HG03378 (cell line): ENCODE measurements at regions not wholly inside any gene's neighbourhood (a gene's known extent, or its start where the extent isn't known, plus 50 kb on each side); places are given as distances from the start of the nearest gene placed in this dataset.
A peak's percentile ranks its signal among the peaks of the same experiment; 100 is the strongest.

Experiments
- ATAC-seq: cut with Tn5 transposase; IDR thresholded peaks from one replicate; pipeline ENCODE4 v1.9.1; 2021; ENCODE audit warnings: mild to moderate bottlenecking, moderate library complexity; ENCODE audit not compliant: unreplicated experiment

GRCh38 chr2:19846567-19846966 is 55.2 kb downstream of the TTC32 start:
- ATAC-seq = no peak

DNA sequence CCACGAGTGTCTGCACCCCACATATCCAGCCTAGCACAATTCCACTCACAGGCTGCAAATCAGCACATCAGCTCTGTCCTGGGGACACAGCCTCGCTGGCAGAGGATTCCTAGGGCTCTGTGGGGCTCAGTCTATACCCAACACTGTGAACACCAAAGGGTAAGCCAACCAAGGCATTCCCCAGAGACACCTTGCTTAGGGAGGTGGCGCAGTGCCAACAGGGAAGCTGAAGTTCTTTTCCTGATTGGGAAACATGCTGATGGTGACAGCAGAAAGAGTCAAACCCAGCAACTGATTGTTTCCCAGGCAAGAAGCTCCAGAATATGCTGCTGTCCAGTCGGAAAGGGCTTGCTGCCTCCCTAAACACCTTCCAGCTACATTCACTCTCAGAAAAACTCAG is 55.8 kb downstream of the TTC32 start:
- no peak for ATAC-seq

- no peak for ATAC-seq
Measured at GRCh38 chr2:19845323-19845920, 56.4 kb downstream of the TTC32 start.

- ATAC-seq = no peak
Measured at GRCh38 chr2:19844750-19845149, 57.0 kb downstream of the TTC32 start.

DNA sequence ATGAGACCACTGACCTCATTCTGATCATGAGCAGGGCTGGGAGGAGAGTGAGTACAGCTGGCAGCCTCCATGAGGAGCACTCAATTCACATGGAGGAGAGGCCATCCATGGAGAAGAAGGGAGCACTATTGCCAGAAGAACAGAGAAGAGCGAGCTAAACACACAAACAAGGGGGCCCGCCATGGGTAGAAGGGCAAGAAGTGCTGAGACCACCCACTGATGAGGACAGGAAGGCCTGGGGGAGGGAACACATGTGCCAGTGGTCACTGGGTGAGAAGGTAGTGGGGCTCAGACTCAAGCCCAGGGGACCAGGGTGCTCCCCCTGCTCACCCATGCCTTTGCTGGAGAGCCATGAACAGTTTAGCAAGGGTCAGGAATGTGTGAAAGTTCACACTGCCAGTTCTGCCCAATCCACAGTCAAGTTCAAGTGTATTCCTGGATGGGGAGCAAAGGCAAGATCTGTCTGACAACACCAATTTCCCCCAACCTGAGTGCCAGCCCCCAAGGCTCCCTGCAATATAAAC is 57.7 kb downstream of the TTC32 start:
- no peak for ATAC-seq

DNA sequence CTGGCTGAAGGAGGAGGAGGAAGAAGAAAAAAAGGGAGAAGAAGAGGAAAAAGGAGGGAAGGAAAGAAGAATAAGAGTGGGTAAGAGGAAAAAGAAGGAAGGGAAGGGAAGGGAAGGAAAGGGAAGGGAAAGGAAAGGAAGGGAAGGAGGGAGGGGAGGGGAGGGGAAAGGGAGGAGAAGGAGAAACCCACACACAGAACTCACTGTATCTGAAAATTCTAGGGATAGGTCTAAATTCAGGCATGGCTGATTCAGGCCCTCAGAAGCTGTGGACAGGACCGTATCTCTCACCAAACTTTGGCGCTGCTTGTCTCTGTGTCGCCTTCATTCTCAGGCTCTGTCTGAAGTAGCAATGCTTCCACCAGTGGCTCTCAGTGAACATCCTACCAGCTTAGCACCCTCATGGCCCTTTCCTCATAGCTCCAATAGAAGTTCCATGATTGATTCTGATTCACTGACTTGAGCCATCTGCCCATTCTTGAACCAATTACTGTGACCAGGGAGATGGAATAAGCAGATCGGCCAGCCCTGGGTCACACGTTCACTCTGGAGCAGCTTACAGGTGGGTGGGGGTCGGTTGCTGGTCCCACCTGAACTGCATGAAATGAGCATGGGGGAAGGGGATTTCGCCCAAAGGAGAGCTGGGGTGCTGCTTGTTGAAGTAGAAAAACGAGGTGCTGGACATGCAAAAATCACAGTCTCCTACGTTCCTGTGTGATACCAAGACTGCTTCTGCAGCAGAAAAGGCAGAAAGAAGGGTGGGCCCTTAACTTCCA is 59.7 kb downstream of the TTC32 start:
- ATAC-seq = no peak

DNA sequence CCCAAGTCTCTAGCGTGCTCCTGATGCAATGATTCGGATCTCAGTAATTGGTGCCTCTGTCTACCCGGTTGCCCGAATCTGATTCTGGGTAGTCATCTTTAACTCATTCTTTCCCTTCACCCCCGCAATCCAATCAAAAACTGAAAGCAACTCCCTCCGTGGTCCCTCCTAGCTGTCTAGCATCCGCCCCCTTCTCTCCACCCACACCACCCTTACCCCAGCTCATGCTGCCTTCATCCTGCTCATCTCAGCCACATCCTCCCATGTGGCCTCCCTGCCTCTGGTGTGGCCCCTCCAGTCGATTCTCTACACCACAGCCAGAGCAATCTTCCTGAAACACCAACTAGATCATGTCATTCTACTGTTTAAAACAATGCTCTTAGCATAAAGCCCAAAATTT is 62.3 kb downstream of the TTC32 start:
- ATAC-seq = no peak

DNA sequence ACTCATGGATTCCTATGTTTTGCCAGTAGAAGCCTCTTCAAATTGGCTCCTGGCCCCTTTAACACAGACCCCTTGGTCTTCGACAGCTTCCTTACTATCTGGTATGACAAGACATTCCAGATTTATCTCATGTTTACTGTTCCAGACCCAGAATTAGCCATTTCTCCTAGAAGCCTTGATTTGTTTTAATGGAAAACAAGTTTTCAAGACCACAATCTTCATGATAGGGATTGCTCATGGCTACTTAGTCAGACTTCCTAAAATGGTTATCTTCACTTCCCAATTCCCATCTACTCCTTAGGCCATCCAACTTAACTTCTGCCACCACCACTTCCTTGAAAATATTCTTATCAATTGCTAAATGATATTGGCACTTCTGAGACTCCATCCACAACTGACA is 63.2 kb downstream of the TTC32 start:
- ATAC-seq = no peak

DNA sequence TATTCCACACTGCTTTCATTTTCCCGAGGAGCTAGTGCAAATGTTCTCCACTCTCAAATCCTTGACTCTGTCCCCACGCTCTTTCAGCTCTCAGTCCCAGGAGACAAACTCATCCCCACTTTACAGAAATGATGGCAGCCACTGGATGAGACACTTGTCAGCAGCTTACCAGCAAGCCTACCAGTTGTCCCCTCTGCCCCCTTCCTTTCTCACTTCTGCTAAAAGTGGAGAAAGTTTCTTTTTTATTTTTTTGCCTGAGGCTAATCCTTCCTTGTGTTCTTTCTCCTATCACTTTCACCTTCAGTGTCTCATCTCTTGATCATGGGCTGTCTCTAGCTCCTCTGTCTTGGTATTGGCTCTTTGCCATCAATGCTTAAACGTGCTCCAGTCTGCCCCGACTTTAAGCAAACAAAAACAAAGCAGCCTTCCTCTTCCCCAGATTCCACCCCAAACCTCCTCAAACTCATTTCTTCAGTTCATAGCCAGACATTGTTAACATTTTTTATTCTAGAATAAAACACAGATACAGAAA is 64.5 kb downstream of the TTC32 start:
- no peak for ATAC-seq

DNA sequence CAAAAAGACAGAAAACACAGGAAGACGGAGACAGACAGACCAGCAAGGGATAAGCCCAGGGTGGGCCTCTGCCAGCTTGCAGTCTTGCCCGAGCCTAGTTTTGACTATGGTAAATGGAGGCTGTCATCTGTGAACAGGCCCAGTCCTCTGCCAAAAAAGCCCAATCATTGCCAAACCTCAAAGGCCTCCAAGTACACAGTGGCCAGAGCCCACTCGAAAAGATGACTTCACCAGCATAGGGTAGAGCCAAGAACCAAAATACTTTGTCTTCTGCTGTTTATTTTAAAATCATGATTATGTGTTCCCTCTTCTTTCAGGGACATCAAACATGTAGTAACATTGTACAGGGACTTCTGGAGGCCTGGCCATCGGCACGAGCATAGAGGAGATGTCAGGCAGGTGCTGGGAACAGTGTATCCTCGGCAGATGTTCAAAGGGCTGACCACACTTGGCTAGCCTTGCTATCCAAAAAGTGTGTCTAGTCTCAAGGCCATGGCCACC is 66.0 kb downstream of the TTC32 start:
- ATAC-seq = no peak

- ATAC-seq = no peak
Measured at GRCh38 chr2:19833978-19834377, 67.8 kb downstream of the TTC32 start.

- no peak for ATAC-seq
Measured at GRCh38 chr2:19829672-19830071, 72.1 kb downstream of the TTC32 start.

DNA sequence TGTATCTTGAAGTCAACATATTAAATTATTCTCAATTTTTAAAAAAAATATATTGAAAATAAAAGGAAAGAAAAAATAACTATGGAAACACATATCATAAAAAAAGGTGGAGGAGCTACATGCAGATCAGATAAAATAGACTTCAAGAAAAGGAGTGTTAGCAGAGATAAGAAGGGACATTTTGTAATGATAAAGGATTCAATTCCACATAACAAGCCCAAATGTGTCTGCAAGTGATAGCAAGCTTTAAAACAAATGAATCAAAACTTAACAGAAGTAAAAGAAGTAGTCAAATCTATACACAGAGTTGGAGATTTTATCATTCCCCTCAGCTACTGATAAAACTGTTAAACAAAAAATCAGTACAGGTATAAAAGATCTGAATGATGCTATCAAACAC is 74.9 kb downstream of the TTC32 start:
- ATAC-seq = no peak

- ATAC-seq = no peak
Measured at GRCh38 chr2:19823507-19823906, 78.3 kb downstream of the TTC32 start.

DNA sequence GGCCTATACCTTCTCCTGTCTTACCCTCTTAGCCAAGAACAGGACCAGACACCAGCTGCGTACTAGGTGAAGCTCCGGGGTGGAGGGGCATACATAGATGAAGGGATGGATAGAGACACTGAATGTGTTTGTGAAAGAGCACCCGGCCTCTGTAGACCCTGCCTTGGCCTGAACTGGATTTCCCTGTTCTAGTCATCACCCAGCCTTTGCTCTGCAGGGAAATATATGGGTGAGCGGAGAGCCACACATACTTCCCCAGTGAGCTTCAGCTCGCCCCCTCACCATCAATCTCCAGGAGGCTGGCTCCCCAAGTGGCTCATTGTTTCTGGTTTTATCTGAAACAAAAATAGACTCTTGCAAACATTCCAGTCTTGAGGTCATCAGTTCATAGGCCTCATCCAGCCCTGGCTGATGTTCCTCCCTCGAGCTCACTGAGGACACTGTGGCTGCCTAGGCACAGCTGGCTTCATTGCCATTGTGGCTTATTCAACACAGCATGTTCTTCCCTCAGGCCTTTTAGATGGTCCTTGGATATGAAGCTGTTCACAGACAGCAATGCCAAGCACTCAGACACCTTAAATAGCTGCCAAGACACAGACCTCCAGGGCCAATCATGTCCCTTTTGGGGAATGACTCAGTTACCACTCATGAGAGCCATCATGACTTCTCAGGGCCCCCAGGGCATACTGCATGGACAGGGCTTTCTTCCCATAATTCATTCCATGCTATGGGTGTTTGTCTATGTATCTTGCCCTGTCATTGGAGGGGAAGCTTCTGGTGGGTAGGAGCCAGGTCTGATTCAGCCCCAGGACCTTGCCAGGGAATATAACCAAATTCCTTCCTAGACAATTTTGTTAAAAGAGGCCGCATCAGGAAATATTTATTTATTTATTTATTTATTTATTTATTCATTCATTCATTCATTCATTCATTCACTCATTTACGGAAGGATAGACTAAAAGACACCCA is 82.4 kb downstream of the TTC32 start:
- no peak for ATAC-seq

DNA sequence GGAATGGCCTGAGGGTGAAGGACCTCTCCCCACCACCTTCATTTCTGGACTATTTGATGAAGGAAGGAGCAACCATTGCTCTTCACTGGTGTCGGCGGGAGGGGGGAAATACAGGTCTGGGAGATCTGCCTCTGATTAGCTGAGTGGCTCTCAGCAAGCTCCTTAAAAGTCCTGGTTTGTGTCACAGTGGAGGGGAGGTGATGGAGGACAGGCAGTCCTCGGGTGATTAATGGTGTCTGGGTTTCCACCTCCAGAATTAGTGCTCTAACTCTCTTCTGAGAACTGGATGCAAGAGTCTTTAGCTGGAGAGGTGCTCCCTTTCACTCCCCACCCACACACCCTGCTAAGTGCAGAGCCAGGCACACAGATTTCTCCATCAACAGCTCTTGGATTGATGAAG is 83.2 kb downstream of the TTC32 start:
- ATAC-seq = no peak

DNA sequence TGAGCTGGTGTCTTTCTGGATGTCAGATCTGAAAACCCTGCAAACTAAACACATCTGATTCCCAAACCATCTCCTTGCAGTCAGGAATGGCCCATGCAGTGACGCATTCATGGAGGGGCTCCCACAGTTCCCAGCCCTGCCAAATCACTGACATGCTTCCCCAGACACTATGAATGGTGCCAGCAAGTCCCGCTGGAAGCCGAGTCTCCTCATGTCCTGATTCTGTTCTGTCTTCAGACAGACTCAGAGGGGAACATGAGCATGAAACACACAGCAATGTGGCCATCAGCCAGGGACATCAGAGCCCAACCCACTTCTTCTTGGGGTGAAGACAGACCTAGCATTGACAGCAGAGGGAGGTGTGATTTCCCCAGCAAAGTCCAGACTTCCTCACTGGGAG is 83.7 kb downstream of the TTC32 start:
- no peak for ATAC-seq

- ATAC-seq = no peak
Measured at GRCh38 chr2:19815746-19816145, 86.0 kb downstream of the TTC32 start.

DNA sequence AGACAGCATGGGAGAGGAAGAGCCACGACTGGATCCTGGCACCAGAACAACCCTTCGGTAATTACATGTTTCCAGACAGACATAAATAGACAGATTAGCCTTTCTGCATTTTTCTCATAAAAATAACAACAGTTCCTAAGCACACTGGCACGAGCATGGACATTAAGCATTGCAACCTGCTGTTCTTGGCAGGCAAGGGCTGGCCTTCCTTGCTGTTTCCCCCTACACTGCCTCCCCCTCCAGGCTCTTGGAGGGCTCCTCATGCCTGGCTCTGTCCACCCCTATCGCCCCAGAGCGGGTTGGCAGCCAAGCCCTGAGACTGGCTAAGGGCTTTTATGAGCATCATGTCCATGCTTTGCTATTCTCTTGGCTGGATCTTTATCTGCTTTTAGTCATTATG is 89.6 kb downstream of the TTC32 start:
- ATAC-seq = no peak

DNA sequence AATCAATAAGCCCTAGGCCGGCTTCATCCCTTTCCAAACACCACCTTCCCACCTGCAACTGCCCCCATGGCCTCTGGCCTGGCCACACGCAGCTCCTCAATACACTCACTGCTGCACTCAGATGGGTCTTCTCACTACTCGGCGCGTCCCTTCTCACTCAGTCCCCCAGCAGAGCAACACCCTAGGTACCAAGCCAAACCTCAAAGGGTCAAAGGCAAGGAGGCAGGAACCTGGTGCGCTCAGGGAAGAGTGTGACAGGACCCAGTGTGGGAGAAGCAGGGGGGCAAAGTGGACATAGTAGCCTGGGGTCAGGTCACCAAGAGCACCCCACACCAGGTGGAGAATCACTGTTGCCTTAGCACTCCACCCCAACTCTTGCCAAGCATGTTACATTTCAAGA is 90.6 kb downstream of the TTC32 start:
- ATAC-seq = no peak

- ATAC-seq = peak; percentile 11
Measured at GRCh38 chr2:19810637-19811036, 91.1 kb downstream of the TTC32 start.
